K562 (cell line): ENCODE measurements at regions not wholly inside any gene's neighbourhood (a gene's known extent, or its start where the extent isn't known, plus 50 kb on each side); places are given as distances from the start of the nearest gene placed in this dataset.

Experiments
- CHD4 ChIP-seq: fragments of 200-600 bp; sonication (generic); IDR thresholded peaks from 3 replicates; pipeline ENCODE4 v1.6.1; 2012; ENCODE audit warnings: low read depth, mild to moderate bottlenecking, mixed read lengths, low read length, inconsistent platforms; ENCODE audit not compliant: insufficient read depth, insufficient replicate concordance, poor library complexity, severe bottlenecking
- HMG20B ChIP-seq: fragments of 250-450 bp; sonication (Bioruptor Pico); IDR thresholded peaks from 2 replicates; pipeline ENCODE4 v1.5.0; 2021; ENCODE audit warnings: mild to moderate bottlenecking
- MCM7 ChIP-seq, 2 experiments: fragments of 450-650 bp; IDR thresholded peaks; 2 replicates each; pipeline ENCODE4 v1.6.1; 2016 to 2018
- PHB ChIP-seq: fragments of 250-450 bp; sonication (Bioruptor Pico); IDR thresholded peaks from 2 replicates; pipeline ENCODE4 v1.5.0; 2021
- POLR2A ChIP-seq: fragments of 450-650 bp; conservative IDR thresholded peaks from 2 replicates; pipeline ENCODE4 v1.6.1; 2016
- RBBP5 ChIP-seq: fragments of 200-600 bp; sonication (generic); IDR thresholded peaks from 2 replicates; pipeline ENCODE4 v1.6.1; 2012; ENCODE audit warnings: borderline replicate concordance, mild to moderate bottlenecking, low read length, control low read depth, inconsistent platforms; ENCODE audit not compliant: insufficient read depth, poor library complexity, severe bottlenecking
- TAF1 ChIP-seq: IDR thresholded peaks from 2 replicates; pipeline ENCODE4 v1.6.1; 2011; ENCODE audit warnings: mild to moderate bottlenecking, low read length, moderate library complexity; ENCODE audit not compliant: insufficient read depth, control insufficient read depth, severe bottlenecking; ENCODE audit errors: extremely low read depth
- ZBTB40 ChIP-seq, 2 experiments: fragments of 450-650 bp in 1 of 2; sonication (generic) in 1 of 2; formaldehyde crosslinking in 1 of 2; IDR thresholded peaks; 2 replicates each; pipeline versions ENCODE4 v1.7.1 to v1.9.0; 2016 to 2022; ENCODE audit warnings: inconsistent platforms in 1 of 2, mild to moderate bottlenecking in 1 of 2, missing genetic modification reagents in 1 of 2
- ZNF274 ChIP-seq: IDR thresholded peaks from 2 replicates; pipeline ENCODE4 v1.6.1; 2011; ENCODE audit warnings: low read depth, mild to moderate bottlenecking, low read length, moderate library complexity, borderline replicate concordance
- ZNF41 ChIP-seq: fragments of 250-450 bp; sonication (Bioruptor Pico); conservative IDR thresholded peaks from 2 replicates; pipeline ENCODE4 v1.4.0; 2020; ENCODE audit warnings: mild to moderate bottlenecking
- TF ChIP-seq, protein P1 (sequence below), 3 experiments: IDR thresholded peaks in 2 of 3; conservative IDR thresholded peaks in 1 of 3; 2 replicates each; pipeline ENCODE4 v1.5.1; 2011 to 2012; ENCODE audit warnings: low read length in 3 of 3, mild to moderate bottlenecking in 3 of 3, control low read depth in 2 of 3, improper control_type of control experiment in 1 of 3, inconsistent platforms in 1 of 3, low read depth in 1 of 3, mixed read lengths in 1 of 3, moderate library complexity in 1 of 3; ENCODE audit not compliant: insufficient read depth in 2 of 3

DNA sequence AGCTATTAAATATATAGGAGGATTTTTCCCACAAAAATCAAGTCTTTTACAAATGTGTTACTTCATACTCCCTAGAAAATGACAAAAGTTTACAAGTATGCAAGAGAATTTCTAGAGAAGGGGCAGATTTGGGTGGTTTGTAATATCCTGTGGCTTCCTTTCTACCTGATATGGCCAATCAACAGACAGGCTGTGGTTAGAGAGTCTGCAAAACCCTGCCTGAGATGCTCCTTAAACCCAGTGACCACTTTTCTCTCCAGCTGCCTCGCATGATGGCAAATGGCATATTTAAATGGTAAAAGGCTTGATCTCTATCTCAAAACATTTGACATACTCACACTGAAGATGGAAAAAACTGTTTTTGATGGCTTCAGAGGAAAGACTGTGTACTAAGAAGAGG is 550.1 kb upstream of the ZNF462 start:
- TF ChIP-seq ZNF41 (CRISPR knock-in tag) = no peak
- TF ChIP-seq PHB = no peak
- no peak for TF ChIP-seq MCM7 (IDR thresholded peaks at IDR 0.05)
- TF ChIP-seq, protein P1, sequence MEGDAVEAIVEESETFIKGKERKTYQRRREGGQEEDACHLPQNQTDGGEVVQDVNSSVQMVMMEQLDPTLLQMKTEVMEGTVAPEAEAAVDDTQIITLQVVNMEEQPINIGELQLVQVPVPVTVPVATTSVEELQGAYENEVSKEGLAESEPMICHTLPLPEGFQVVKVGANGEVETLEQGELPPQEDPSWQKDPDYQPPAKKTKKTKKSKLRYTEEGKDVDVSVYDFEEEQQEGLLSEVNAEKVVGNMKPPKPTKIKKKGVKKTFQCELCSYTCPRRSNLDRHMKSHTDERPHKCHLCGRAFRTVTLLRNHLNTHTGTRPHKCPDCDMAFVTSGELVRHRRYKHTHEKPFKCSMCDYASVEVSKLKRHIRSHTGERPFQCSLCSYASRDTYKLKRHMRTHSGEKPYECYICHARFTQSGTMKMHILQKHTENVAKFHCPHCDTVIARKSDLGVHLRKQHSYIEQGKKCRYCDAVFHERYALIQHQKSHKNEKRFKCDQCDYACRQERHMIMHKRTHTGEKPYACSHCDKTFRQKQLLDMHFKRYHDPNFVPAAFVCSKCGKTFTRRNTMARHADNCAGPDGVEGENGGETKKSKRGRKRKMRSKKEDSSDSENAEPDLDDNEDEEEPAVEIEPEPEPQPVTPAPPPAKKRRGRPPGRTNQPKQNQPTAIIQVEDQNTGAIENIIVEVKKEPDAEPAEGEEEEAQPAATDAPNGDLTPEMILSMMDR (IDR thresholded peaks at IDR 0.05 in 2 of 3, conservative IDR thresholded peaks at IDR 0.05 in 1 of 3; ENCODE audit: insufficient read depth in 2 of 3, low read depth in 1 of 3, low read length in 3 of 3) = no peak
- no peak for TF ChIP-seq POLR2A
- no peak for TF ChIP-seq ZBTB40 (IDR thresholded peaks at IDR 0.05)
- TF ChIP-seq ZBTB40 (CRISPR knock-in tag; IDR thresholded peaks at IDR 0.05) = no peak
- TF ChIP-seq RBBP5 = no peak
- TF ChIP-seq ZNF274 = no peak
- no peak for TF ChIP-seq TAF1
- no peak for TF ChIP-seq HMG20B
- no peak for TF ChIP-seq CHD4
